Embryonic facial prominence (tissue), 1 donor: ENCODE measurements at regions not wholly inside any gene's neighbourhood (a gene's known extent, or its start where the extent isn't known, plus 50 kb on each side); places are given as distances from the start of the nearest gene placed in this dataset.

Experiments
- DNase-seq: peaks from one replicate; pipeline ENCODE4 v3.0.0-alpha.2; 2016; ENCODE audit errors: extremely low spot score

GRCh38 chr1:239924741-239925350 lies 166.8 kb upstream of the FMN2 start:
- no peak for DNase-seq

GRCh38 chr1:239926184-239926583 lies 165.5 kb upstream of the FMN2 start:
- DNase-seq = no peak

- no peak for DNase-seq
Measured at GRCh38 chr1:239929317-239929716, 162.4 kb upstream of the FMN2 start.

- no peak for DNase-seq
Measured at GRCh38 chr1:239930686-239931262, 160.9 kb upstream of the FMN2 start.

GRCh38 chr1:239931341-239931740 lies 160.3 kb upstream of the FMN2 start:
- DNase-seq = no peak

- no peak for DNase-seq
Measured at GRCh38 chr1:239939602-239940001, 152.1 kb upstream of the FMN2 start.

GRCh38 chr1:239943761-239944160 lies 147.9 kb upstream of the FMN2 start:
- DNase-seq = no peak

- DNase-seq = no peak
Measured at GRCh38 chr1:239944666-239945065, 147.0 kb upstream of the FMN2 start.

GRCh38 chr1:239947801-239948200 lies 143.9 kb upstream of the FMN2 start:
- no peak for DNase-seq

- DNase-seq = peak; percentile 39
Measured at GRCh38 chr1:239951511-239952140, 140.1 kb upstream of the FMN2 start.

- DNase-seq = no peak
Measured at GRCh38 chr1:239952348-239953308, 139.1 kb upstream of the FMN2 start.

- DNase-seq = no peak
Measured at GRCh38 chr1:239954836-239955235, 136.8 kb upstream of the FMN2 start.

- DNase-seq = no peak
Measured at GRCh38 chr1:239955431-239955830, 136.3 kb upstream of the FMN2 start.

GRCh38 chr1:239956263-239956662 lies 135.4 kb upstream of the FMN2 start:
- DNase-seq = no peak

GRCh38 chr1:239958063-239958462 lies 133.6 kb upstream of the FMN2 start:
- no peak for DNase-seq

GRCh38 chr1:239960366-239960765 lies 131.3 kb upstream of the FMN2 start:
- DNase-seq = no peak

GRCh38 chr1:239963856-239964255 lies 127.8 kb upstream of the FMN2 start:
- no peak for DNase-seq

- DNase-seq = no peak
Measured at GRCh38 chr1:239976130-239976968, 115.3 kb upstream of the FMN2 start.

GRCh38 chr1:239977416-239977815 lies 114.3 kb upstream of the FMN2 start:
- no peak for DNase-seq

- no peak for DNase-seq
Measured at GRCh38 chr1:239979456-239979855, 112.2 kb upstream of the FMN2 start.

- DNase-seq = no peak
Measured at GRCh38 chr1:239982762-239983161, 108.9 kb upstream of the FMN2 start.
